Activated B cell treated with CpG ODN at 0.5 μM for 24 hours (primary cell): ENCODE measurements at regions not wholly inside any gene's neighbourhood (a gene's known extent, or its start where the extent isn't known, plus 50 kb on each side); places are given as distances from the start of the nearest gene placed in this dataset.

Source experiments
- ATAC-seq: fragments of 200-7000 bp; cut with Tn5 transposase; one replicate; pipeline ENCODE4 v1.10.0; 2021; ENCODE audit warnings: low read depth, mild to moderate bottlenecking, moderate library complexity
- CTCF ChIA-PET: fragments of 350-600 bp; sonication (Branson Sonifier 250); formaldehyde crosslinking; loops from one replicate; lab custom pipeline; 2021; ENCODE audit warnings: antibody characterized with exemption; lab: Charles Lee
- POLR2A ChIA-PET: fragments of 350-600 bp; sonication (Branson Sonifier 250); formaldehyde crosslinking; loops from one replicate; lab custom pipeline; 2021; ENCODE audit warnings: antibody characterized with exemption; lab: Charles Lee
- DNase-seq: peaks from one replicate; pipeline ENCODE4 v3.0.0; 2022
- H3K27ac Mint-ChIP-seq: one replicate; pipeline ENCODE4 v1.8.0; 2020; ENCODE audit warnings: mixed read lengths
- H3K27me3 Mint-ChIP-seq: one replicate; pipeline ENCODE4 v1.8.0; 2021; ENCODE audit warnings: mixed read lengths
- H3K36me3 Mint-ChIP-seq: one replicate; pipeline ENCODE4 v1.8.0; 2021; ENCODE audit warnings: low read depth, mixed read lengths
- H3K4me1 Mint-ChIP-seq: one replicate; pipeline ENCODE4 v1.8.0; 2021; ENCODE audit warnings: mixed read lengths
- H3K4me3 Mint-ChIP-seq: one replicate; pipeline ENCODE4 v1.8.0; 2020; ENCODE audit warnings: mild to moderate bottlenecking, mixed read lengths
- H3K9me3 Mint-ChIP-seq: one replicate; pipeline ENCODE4 v1.8.0; 2020; ENCODE audit warnings: mixed read lengths
- CTCF ChIP-seq: fragments of 200-600 bp; IDR thresholded peaks from one replicate; pipeline ENCODE4 v1.8.0; 2022; ENCODE audit warnings: antibody characterized with exemption, mild to moderate bottlenecking
- intact Hi-C: fragments of 100-400 bp; cut with micrococcal nuclease; formaldehyde crosslinking; loops from one replicate; pipeline ENCODE4 v1.15.1; 2024

- POLR2A ChIA-PET: no interaction called here
- H3K27me3 Mint-ChIP-seq: no peaks in the 10 kb centered on the region
- H3K36me3 Mint-ChIP-seq: no peaks in the 10 kb centered on the region
- H3K9me3 Mint-ChIP-seq: no peaks in the 10 kb centered on the region
- no peak for TF ChIP-seq CTCF
- intact Hi-C loops: no loop called here
- H3K4me3 Mint-ChIP-seq: no peak overlapping the region
- H3K27ac Mint-ChIP-seq: no peak overlapping the region
- CTCF ChIA-PET: no interaction called here
- H3K4me1 Mint-ChIP-seq: no peaks in the 10 kb centered on the region
- ATAC-seq: no peak
- no peak for DNase-seq
These were observed 416.5 kb upstream of the GYPC start for GRCh38 chr2:126239320-126239955.

- Mint-ChIP-seq H3K27ac (no peak overlapping the region), H3K4me1 (no peaks in the 10 kb centered on the region), H3K9me3 (no peaks in the 10 kb centered on the region), H3K27me3 (no peaks in the 10 kb centered on the region), H3K36me3 (no peaks in the 10 kb centered on the region), H3K4me3 (no peak overlapping the region)
- intact Hi-C loops: no loop called here
- ATAC-seq: no peak
- POLR2A ChIA-PET: no interaction called here
- no peak for DNase-seq
- CTCF ChIA-PET: no interaction called here
- no peak for TF ChIP-seq CTCF
These were observed 415.0 kb upstream of the GYPC start for GRCh38 chr2:126241001-126241400.

GRCh38 chr2:126241411-126241810 is 414.5 kb upstream of the GYPC start:
- Mint-ChIP-seq H3K36me3 (no peaks in the 10 kb centered on the region), H3K27me3 (no peaks in the 10 kb centered on the region), H3K9me3 (no peaks in the 10 kb centered on the region), H3K4me3 (no peak overlapping the region), H3K4me1 (no peaks in the 10 kb centered on the region), H3K27ac (no peak overlapping the region)
- ChIA-PET CTCF (no interaction called here), POLR2A (no interaction called here)
- no peak for ATAC-seq
- DNase-seq: no peak
- TF ChIP-seq CTCF: no peak
- intact Hi-C loops: no loop called here

- no peak for TF ChIP-seq CTCF
- H3K36me3 Mint-ChIP-seq: no peaks in the 10 kb centered on the region
- no peaks in the 10 kb centered on the region for H3K9me3 Mint-ChIP-seq
- DNase-seq (no peak), ATAC-seq (no peak)
- H3K4me1 Mint-ChIP-seq: no peaks in the 10 kb centered on the region
- ChIA-PET POLR2A (no interaction called here), CTCF (no interaction called here)
- no peak overlapping the region for H3K4me3 Mint-ChIP-seq
- H3K27me3 Mint-ChIP-seq: no peaks in the 10 kb centered on the region
- intact Hi-C loops: no loop called here
- no peak overlapping the region for H3K27ac Mint-ChIP-seq
These were observed 411.0 kb upstream of the GYPC start for GRCh38 chr2:126244937-126245336.

- Mint-ChIP-seq H3K4me1 (no peaks in the 10 kb centered on the region), H3K36me3 (no peaks in the 10 kb centered on the region), H3K27ac (no peak overlapping the region), H3K4me3 (no peak overlapping the region), H3K27me3 (no peaks in the 10 kb centered on the region), H3K9me3 (no peaks in the 10 kb centered on the region)
- TF ChIP-seq CTCF: no peak
- DNase-seq (no peak), ATAC-seq (no peak)
- CTCF ChIA-PET: no interaction called here
- intact Hi-C loops: no loop called here
- POLR2A ChIA-PET: no interaction called here
These were observed 402.3 kb upstream of the GYPC start for GRCh38 chr2:126253669-126254068.
